ENCODE measurements at regions not wholly inside any gene's neighbourhood (a gene's known extent, or its start where the extent isn't known, plus 50 kb on each side); places are given as distances from the start of the nearest gene placed in this dataset.

- TF ChIP-seq PRDM15 (CRISPR knock-in tag; IDR thresholded peaks at IDR 0.05) (no peak), NFATC4 (CRISPR knock-in tag; IDR thresholded peaks at IDR 0.05) (no peak)
Measured at GRCh38 chr12:25655702-25656101, 102.6 kb upstream of the LMNTD1 start (continued).

DNA sequence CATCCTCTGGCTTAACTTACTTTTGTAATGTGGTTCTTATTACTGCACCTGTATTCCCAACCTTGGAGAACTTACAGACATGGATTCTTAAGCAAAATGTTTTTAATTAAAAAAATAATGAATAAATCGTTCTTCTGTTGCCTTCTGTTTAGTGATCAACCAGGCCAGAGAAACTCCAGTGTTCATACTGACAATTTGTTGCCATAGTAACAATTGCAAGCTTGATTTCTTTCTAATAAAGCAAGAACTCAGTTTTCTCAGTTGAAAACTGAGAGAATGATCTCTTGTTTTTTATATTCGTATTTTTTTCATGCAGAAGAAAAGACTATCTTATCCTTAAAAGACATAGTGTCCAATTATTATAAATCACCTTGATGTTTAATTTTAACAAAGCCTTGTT lies 106.5 kb upstream of the LMNTD1 start:
- ATAC-seq (no peak), DNase-seq (ENCODE audit: low spot score) (no peak)
- Mint-ChIP-seq H3K4me3 (no peak overlapping the region), H3K4me1 (no peaks in the 10 kb centered on the region), H3K27me3 (ENCODE audit: low read depth) (no peaks in the 10 kb centered on the region), H3K36me3 (no peaks in the 10 kb centered on the region), H3K27ac (no peak overlapping the region), H3K9me3 (peaks cover 18% of the 10 kb centered on the region)
- CTCF ChIA-PET, result no interaction called here
- POLR2A ChIA-PET, result no interaction called here
- TF ChIP-seq CBFB (CRISPR knock-in tag; IDR thresholded peaks at IDR 0.05; ENCODE audit: low read depth) (no peak), NR3C1 (CRISPR knock-in tag; conservative IDR thresholded peaks at IDR 0.05; ENCODE audit: low read depth) (no peak), MYBL2 (CRISPR knock-in tag; IDR thresholded peaks at IDR 0.05) (no peak), ZBTB21 (CRISPR knock-in tag; IDR thresholded peaks at IDR 0.05; ENCODE audit: borderline replicate concordance) (no peak), FOXP4 (CRISPR knock-in tag; IDR thresholded peaks at IDR 0.05) (no peak), ZBTB43 (CRISPR knock-in tag; IDR thresholded peaks at IDR 0.05) (no peak), TEAD1 (CRISPR knock-in tag; IDR thresholded peaks at IDR 0.05) (no peak)
- TF ChIP-seq, protein P1, sequence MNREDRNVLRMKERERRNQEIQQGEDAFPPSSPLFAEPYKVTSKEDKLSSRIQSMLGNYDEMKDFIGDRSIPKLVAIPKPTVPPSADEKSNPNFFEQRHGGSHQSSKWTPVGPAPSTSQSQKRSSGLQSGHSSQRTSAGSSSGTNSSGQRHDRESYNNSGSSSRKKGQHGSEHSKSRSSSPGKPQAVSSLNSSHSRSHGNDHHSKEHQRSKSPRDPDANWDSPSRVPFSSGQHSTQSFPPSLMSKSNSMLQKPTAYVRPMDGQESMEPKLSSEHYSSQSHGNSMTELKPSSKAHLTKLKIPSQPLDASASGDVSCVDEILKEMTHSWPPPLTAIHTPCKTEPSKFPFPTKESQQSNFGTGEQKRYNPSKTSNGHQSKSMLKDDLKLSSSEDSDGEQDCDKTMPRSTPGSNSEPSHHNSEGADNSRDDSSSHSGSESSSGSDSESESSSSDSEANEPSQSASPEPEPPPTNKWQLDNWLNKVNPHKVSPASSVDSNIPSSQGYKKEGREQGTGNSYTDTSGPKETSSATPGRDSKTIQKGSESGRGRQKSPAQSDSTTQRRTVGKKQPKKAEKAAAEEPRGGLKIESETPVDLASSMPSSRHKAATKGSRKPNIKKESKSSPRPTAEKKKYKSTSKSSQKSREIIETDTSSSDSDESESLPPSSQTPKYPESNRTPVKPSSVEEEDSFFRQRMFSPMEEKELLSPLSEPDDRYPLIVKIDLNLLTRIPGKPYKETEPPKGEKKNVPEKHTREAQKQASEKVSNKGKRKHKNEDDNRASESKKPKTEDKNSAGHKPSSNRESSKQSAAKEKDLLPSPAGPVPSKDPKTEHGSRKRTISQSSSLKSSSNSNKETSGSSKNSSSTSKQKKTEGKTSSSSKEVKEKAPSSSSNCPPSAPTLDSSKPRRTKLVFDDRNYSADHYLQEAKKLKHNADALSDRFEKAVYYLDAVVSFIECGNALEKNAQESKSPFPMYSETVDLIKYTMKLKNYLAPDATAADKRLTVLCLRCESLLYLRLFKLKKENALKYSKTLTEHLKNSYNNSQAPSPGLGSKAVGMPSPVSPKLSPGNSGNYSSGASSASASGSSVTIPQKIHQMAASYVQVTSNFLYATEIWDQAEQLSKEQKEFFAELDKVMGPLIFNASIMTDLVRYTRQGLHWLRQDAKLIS (CRISPR knock-in tag; IDR thresholded peaks at IDR 0.05; ENCODE audit: borderline replicate concordance), result no peak

- ATAC-seq (no peak), DNase-seq (ENCODE audit: low spot score) (no peak)
- CTCF ChIA-PET, result no interaction called here
- Mint-ChIP-seq H3K36me3 (no peaks in the 10 kb centered on the region; the same call in 1 of the 2 replicates), H3K27ac (no peak overlapping the region), H3K27me3 (ENCODE audit: low read depth) (no peaks in the 10 kb centered on the region; the same call in 1 of the 2 replicates), H3K4me1 (peaks cover 4% of the 10 kb centered on the region), H3K4me3 (no peak overlapping the region), H3K9me3 (peaks cover 2% of the 10 kb centered on the region; the same call in 1 of the 2 replicates)
- POLR2A ChIA-PET, result no interaction called here
- TF ChIP-seq ETV6 (CRISPR knock-in tag; IDR thresholded peaks at IDR 0.05), result no peak
- TF ChIP-seq PRDM15 (CRISPR knock-in tag; IDR thresholded peaks at IDR 0.05), result no peak
- no peak for TF ChIP-seq ZNF138 (CRISPR knock-in tag; conservative IDR thresholded peaks at IDR 0.05)
- TF ChIP-seq EMX1 (CRISPR knock-in tag; IDR thresholded peaks at IDR 0.05), result no peak
- TF ChIP-seq ZNF512 (CRISPR knock-in tag; IDR thresholded peaks at IDR 0.05; ENCODE audit: borderline replicate concordance), result no peak
Measured at GRCh38 chr12:25670076-25671055, 117.3 kb upstream of the LMNTD1 start.
